Hepatocyte (in vitro differentiated cells): ENCODE measurements at regions not wholly inside any gene's neighbourhood (a gene's known extent, or its start where the extent isn't known, plus 50 kb on each side); places are given as distances from the start of the nearest gene placed in this dataset.
"Not testable (repeated sequence)": the region's sequence is repeated elsewhere in the genome, so short reads cannot be mapped to it uniquely, and the experiment has no call there.

Experiments
- EZH2 ChIP-seq: fragments of 200-600 bp; sonication (generic); IDR thresholded peaks from 2 replicates; pipeline ENCODE4 v1.6.1; 2016; ENCODE audit warnings: antibody characterized with exemption, mild to moderate bottlenecking, borderline replicate concordance
- TF ChIP-seq, protein P1 (sequence below): fragments of 200-600 bp; sonication (generic); IDR thresholded peaks from 2 replicates; pipeline ENCODE4 v1.5.1; 2016; ENCODE audit warnings: antibody characterized with exemption, mild to moderate bottlenecking; ENCODE audit not compliant: poor library complexity

DNA sequence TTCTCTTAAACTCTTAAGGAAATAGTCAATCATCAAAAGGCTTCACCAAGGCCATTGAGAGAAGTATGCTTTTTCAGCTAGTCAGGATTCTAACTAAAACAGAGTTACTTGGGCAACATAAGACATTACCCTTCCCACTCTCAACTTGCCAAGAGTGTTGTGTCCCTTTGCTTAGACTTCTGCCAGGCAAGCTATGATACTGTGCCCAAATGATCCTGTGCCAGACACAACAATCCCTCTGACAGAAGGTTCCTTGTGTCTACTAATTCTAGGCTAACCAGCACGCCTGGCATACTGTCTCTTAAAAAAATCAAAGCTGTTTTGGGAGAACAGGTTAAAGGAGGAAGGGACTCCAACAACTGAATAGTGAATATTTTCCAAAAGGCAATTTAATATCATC, 750.6 kb downstream of the CDY1 start:
- TF ChIP-seq, protein P1, sequence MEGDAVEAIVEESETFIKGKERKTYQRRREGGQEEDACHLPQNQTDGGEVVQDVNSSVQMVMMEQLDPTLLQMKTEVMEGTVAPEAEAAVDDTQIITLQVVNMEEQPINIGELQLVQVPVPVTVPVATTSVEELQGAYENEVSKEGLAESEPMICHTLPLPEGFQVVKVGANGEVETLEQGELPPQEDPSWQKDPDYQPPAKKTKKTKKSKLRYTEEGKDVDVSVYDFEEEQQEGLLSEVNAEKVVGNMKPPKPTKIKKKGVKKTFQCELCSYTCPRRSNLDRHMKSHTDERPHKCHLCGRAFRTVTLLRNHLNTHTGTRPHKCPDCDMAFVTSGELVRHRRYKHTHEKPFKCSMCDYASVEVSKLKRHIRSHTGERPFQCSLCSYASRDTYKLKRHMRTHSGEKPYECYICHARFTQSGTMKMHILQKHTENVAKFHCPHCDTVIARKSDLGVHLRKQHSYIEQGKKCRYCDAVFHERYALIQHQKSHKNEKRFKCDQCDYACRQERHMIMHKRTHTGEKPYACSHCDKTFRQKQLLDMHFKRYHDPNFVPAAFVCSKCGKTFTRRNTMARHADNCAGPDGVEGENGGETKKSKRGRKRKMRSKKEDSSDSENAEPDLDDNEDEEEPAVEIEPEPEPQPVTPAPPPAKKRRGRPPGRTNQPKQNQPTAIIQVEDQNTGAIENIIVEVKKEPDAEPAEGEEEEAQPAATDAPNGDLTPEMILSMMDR: not testable (repeated sequence)
- not testable (repeated sequence) for TF ChIP-seq EZH2
